Heart left ventricle (tissue), 16 donors: ENCODE measurements at regions not wholly inside any gene's neighbourhood (a gene's known extent, or its start where the extent isn't known, plus 50 kb on each side); places are given as distances from the start of the nearest gene placed in this dataset.
"Not testable (repeated sequence)": the region's sequence is repeated elsewhere in the genome, so short reads cannot be mapped to it uniquely, and the experiment has no call there.

Experiments used
- ATAC-seq, 4 donors: fragments of 200-7000 bp; cut with Tn5 transposase; one replicate each; pipeline ENCODE4 v1.9.1; 2020 to 2022; ENCODE audit warnings: moderate library complexity in 4 of 4, mild to moderate bottlenecking in 3 of 4, moderate number of reproducible peaks in 1 of 4
- DNase-seq, 5 donors: peaks; one replicate each; pipeline ENCODE4 v3.0.0-alpha.2; 2020
- H3K27ac ChIP-seq, 12 donors: fragments of 200-600 bp; sonication (generic) in 4 of 12; one replicate each; pipeline versions ENCODE4 v1.5.0 to v1.8.0; 2016 to 2022; ENCODE audit warnings: mild to moderate bottlenecking in 2 of 12
- H3K27me3 ChIP-seq, 9 donors: fragments of 200-600 bp; sonication (generic) in 2 of 9; one replicate each; pipeline versions ENCODE4 v1.5.1 to v1.8.0; 2016 to 2022; ENCODE audit warnings: mild to moderate bottlenecking in 3 of 9
- H3K36me3 ChIP-seq, 9 donors: fragments of 200-600 bp; sonication (generic) in 2 of 9; one replicate each; pipeline versions ENCODE4 v1.5.0 to v1.8.0; 2018 to 2022; ENCODE audit warnings: mild to moderate bottlenecking in 2 of 9
- H3K4me1 ChIP-seq, 12 donors: fragments of 200-600 bp; sonication (generic) in 4 of 12; one replicate each; pipeline versions ENCODE4 v1.5.0 to v1.8.0; 2016 to 2022; ENCODE audit warnings: mild to moderate bottlenecking in 3 of 12
- H3K4me3 ChIP-seq, 12 donors: fragments of 200-600 bp; sonication (generic) in 4 of 12; one replicate each; pipeline versions ENCODE4 v1.5.0 to v1.8.0; 2017 to 2022; ENCODE audit warnings: mild to moderate bottlenecking in 9 of 12, moderate library complexity in 4 of 12
- H3K9me3 ChIP-seq, 12 donors: fragments of 200-600 bp; sonication (generic) in 4 of 12; one replicate each; pipeline versions ENCODE4 v1.5.0 to v1.8.0; 2016 to 2022; ENCODE audit warnings: mild to moderate bottlenecking in 1 of 12
- CTCF ChIP-seq, 12 donors: fragments of 200-600 bp; sonication (generic) in 4 of 12; IDR thresholded peaks; one replicate each; pipeline versions ENCODE4 v1.5.0 to v1.8.0; 2018 to 2022; ENCODE audit warnings: antibody characterized with exemption in 12 of 12, mild to moderate bottlenecking in 5 of 12
- POLR2A ChIP-seq, 2 donors: fragments of 450-650 bp; IDR thresholded peaks; one replicate each; pipeline ENCODE4 v1.6.1; 2017; ENCODE audit warnings: antibody characterized with exemption in 2 of 2, mild to moderate bottlenecking in 2 of 2, moderate library complexity in 2 of 2
- WGBS, 4 donors: extraction: QIAGEN DNeasy Blood & Tissue Kit in 2 of 4; methylation state at CpG; one replicate each; pipeline versions ENCODE4 v1.1.5 to v1.1.7; 2013 to 2018; 5-methylcytosine and 5-hydroxymethylcytosine counted together
- intact Hi-C, 10 donors: fragments of 100-400 bp; cut with DNase I; formaldehyde crosslinking; loops; one replicate each; pipeline versions ENCODE4 v1.11.1 to v1.14.2; 2022
- donor health status: ischemic (EF 13 %, LVEDD 7.1; RV severe dilation, severe dysfunction).
- donor health status: healthy with polysubstance abuse.
- donor health status: DM: no; HTN: yes; CAD: no.
- donor health status: DM: no; HTN: no; CAD: no.
- donor health status: ischemic (EF 25% LVEDD 6.9; RV normal size, moderate dysfunction).
- donor health status: ischemic (EF 25% LVEDD 5.7; RV mildly dilated, moderate dysfunction).
- donor health status: healthy.
- donor health status: DM: yes; HTN: yes; CAD: no.
- donor health status: ischemic (EF 35%, LVEDD 5.7; RV mildly dilated, moderate dysfunction).
- donor health status: nonischemic (EF 11% LVEDD 7.7; RV severe dilation, severe dysfunction).
- donor health status: DM: yes; HTN: yes; CAD: no.
- donor health status: PGD.
- donor health status: ischemic (EF 29% LVEDD 5.4; RV normal size, mild dysfunction).
- donor health status: nonischemic (EF 23%, LVEDD 6.1; RV moderate dilation, normal function).

- H3K9me3 ChIP-seq = peaks cover 0 to 3% (median 0%) of the 10 kb centered on the region in 12 donors
- 90 to 95% (median 94%) methylated on average over 8 of the region's 8 CpGs for WGBS, 4 donors
- ATAC-seq (no peak), DNase-seq (no peak)
- H3K27me3 ChIP-seq = no peaks in the 10 kb centered on the region
- no peaks in the 10 kb centered on the region for H3K36me3 ChIP-seq
- H3K27ac ChIP-seq = no peak overlapping the region
- no peak overlapping the region for H3K4me3 ChIP-seq
- intact Hi-C loops = no loop called here
- H3K4me1 ChIP-seq = peaks cover 0 to 2% (median 0%) of the 10 kb centered on the region in 12 donors
- TF ChIP-seq POLR2A (IDR thresholded peaks at IDR 0.05) = no peak
- no peak for TF ChIP-seq CTCF (IDR thresholded peaks at IDR 0.05)
Measured at GRCh38 chr14:71433303-71433702, 498.9 kb upstream of the RGS6 start.

- H3K36me3 ChIP-seq, H3K27me3 ChIP-seq, ATAC-seq, intact Hi-C loops, H3K27ac ChIP-seq, H3K9me3 ChIP-seq, DNase-seq, H3K4me3 ChIP-seq: not testable (repeated sequence)
- peaks cover 0 to 23% (median 0%) of the 10 kb centered on the region in 12 donors for H3K4me1 ChIP-seq
- 92 to 100% (median 99%) methylated on average over 2 of the region's 2 CpGs for WGBS, 4 donors
Measured at GRCh38 chr14:71435641-71436040, 496.6 kb upstream of the RGS6 start.

- TF ChIP-seq POLR2A (IDR thresholded peaks at IDR 0.05) (no peak), CTCF (IDR thresholded peaks at IDR 0.05) (no peak)
- WGBS, 4 donors = 93 to 96% (median 95%) methylated on average over 4 of the region's 4 CpGs
- intact Hi-C loops = no loop called here
- Histone ChIP-seq H3K9me3 (peaks cover 0 to 3% (median 0%) of the 10 kb centered on the region in 12 donors), H3K36me3 (no peaks in the 10 kb centered on the region), H3K4me1 (peaks cover 0 to 31% (median 0%) of the 10 kb centered on the region in 12 donors), H3K4me3 (no peak overlapping the region), H3K27me3 (no peaks in the 10 kb centered on the region), H3K27ac (no peak overlapping the region)
- no peak for DNase-seq
- ATAC-seq = no peak
Measured at GRCh38 chr14:71437870-71438269, 494.4 kb upstream of the RGS6 start.

GRCh38 chr14:71438684-71439083, 493.5 kb upstream of the RGS6 start:
- TF ChIP-seq POLR2A (IDR thresholded peaks at IDR 0.05) = no peak
- no peak for TF ChIP-seq CTCF (IDR thresholded peaks at IDR 0.05)
- intact Hi-C loops = no loop called here
- H3K4me1 ChIP-seq = peaks cover 0 to 31% (median 0%) of the 10 kb centered on the region in 12 donors
- H3K27me3 ChIP-seq = no peaks in the 10 kb centered on the region
- no peaks in the 10 kb centered on the region for H3K36me3 ChIP-seq
- 18 to 35% (median 34%) methylated on average over 2 of the region's 2 CpGs for WGBS, 4 donors
- ATAC-seq (no peak), DNase-seq (no peak)
- peaks cover 0 to 3% (median 0%) of the 10 kb centered on the region in 12 donors for H3K9me3 ChIP-seq
- H3K27ac ChIP-seq = no peak overlapping the region
- no peak overlapping the region for H3K4me3 ChIP-seq

- no peak for DNase-seq
- intact Hi-C loops = no loop called here
- Histone ChIP-seq H3K27ac (no peak overlapping the region), H3K27me3 (no peaks in the 10 kb centered on the region), H3K4me1 (peaks cover 0 to 49% (median 1%) of the 10 kb centered on the region in 12 donors), H3K4me3 (no peak overlapping the region), H3K36me3 (no peaks in the 10 kb centered on the region), H3K9me3 (no peaks in the 10 kb centered on the region)
- no peak for ATAC-seq
- TF ChIP-seq CTCF (IDR thresholded peaks at IDR 0.05) (no peak), POLR2A (IDR thresholded peaks at IDR 0.05) (no peak)
Measured at GRCh38 chr14:71441126-71441525, 491.1 kb upstream of the RGS6 start.
